ENCODE measurements at regions not wholly inside any gene's neighbourhood (a gene's known extent, or its start where the extent isn't known, plus 50 kb on each side); places are given as distances from the start of the nearest gene placed in this dataset.

DNA sequence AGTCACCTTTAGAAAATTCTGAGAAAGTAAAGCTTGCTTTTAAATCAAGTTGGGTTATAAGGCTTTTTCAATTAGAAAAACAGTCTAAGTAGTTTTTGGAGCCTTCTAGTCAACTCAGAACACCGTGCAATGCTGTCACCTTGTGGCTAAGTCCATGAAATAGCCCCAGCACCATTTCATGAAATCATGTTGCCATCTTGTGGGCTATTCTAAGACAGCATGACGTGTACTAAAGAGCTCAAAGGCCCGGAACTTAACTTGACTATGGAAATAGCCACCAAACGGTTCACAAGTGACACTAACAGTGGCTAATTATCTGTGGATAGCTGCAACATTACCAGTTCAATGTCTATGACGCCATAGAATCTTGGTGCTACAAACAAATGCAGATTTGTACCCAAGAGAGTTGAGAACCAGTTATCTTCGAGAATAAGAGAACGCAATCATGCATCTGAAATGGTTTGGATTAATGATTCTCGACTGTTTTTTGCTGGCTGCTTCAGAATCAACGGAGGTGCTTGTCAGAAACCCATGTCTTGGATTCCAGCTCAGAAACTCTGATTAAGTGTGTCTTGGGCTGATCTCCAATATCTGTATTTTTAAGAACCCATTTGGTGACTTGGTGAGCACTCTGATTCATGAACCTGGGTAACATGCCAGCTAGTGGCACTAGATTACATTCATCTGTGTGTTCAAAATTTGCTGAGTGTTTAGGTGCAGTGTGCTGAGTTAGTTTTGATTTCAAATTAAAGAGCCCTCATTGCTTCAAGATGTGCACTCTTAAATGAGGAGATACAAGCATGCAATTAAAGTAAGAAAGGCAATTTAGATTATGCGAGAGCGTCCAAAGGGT is 111.2 kb upstream of the MCTP2 start:
- no peaks in the 10 kb centered on the region for H3K4me1 Mint-ChIP-seq
- no peaks in the 10 kb centered on the region for H3K36me3 Mint-ChIP-seq
- no peaks in the 10 kb centered on the region for H3K27me3 Mint-ChIP-seq
- H3K9me3 Mint-ChIP-seq, result no peaks in the 10 kb centered on the region
- no peak overlapping the region for H3K27ac Mint-ChIP-seq
- no peak overlapping the region for H3K4me3 Mint-ChIP-seq

GRCh38 chr15:94119298-94119811 is 112.0 kb upstream of the MCTP2 start:
- Mint-ChIP-seq H3K9me3 (no peaks in the 10 kb centered on the region), H3K4me1 (no peaks in the 10 kb centered on the region), H3K27me3 (no peaks in the 10 kb centered on the region), H3K36me3 (no peaks in the 10 kb centered on the region), H3K27ac (no peak overlapping the region), H3K4me3 (no peak overlapping the region)

DNA sequence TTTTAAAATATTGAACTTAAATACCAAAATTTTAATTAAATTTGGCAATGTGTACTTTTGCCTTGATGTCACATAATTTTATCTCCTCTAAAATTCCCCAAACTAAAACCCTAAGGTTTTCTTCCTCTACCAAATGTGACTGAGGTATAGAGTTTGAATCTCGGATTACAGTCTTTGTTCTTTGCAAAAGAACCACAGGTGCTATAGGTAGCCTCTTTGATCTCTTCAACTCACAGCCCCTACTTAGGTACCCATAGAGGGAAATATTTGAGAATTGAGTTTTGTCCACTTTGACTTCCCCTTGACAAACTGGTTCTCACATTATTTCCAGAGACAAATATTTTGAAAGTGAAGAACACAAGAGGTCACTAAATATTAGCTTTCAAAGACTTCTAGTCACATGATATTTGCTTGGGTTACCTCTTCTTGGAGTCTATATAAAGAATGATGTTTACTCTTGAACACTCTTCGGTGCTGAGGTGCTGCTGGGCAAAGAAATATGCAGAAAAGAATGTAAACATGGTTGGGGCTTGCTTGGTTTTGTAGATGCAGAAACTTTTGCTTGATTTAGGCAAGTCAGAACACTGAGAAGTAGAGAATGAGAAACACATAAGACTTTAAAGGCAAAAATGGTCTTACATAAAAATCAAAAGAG is 120.8 kb upstream of the MCTP2 start:
- Mint-ChIP-seq H3K4me1 (no peaks in the 10 kb centered on the region), H3K27me3 (peaks cover 11% of the 10 kb centered on the region), H3K9me3 (no peaks in the 10 kb centered on the region), H3K4me3 (no peak overlapping the region), H3K27ac (no peak overlapping the region), H3K36me3 (no peaks in the 10 kb centered on the region)

DNA sequence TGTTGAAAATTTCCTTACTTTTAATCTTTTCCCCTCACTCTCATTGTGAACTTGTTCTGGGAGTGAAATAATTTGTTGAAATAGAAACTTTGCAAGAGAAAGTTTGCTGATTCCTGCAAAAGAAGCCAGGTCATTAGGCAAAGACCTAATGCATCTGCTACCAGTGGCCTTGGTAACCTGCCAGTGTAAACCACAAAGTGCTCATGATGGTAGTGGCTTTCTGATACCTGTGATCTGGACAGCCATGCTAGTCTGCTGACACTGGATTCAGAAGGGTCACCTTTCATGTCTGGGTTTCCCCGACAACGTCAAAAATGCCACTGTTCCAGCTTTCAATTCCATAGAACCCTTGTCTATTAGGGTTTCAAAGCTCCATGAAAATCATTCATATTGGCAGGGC is 123.7 kb upstream of the MCTP2 start:
- Mint-ChIP-seq H3K36me3 (no peaks in the 10 kb centered on the region), H3K27me3 (peaks cover 12% of the 10 kb centered on the region), H3K27ac (no peak overlapping the region), H3K4me3 (no peak overlapping the region), H3K4me1 (no peaks in the 10 kb centered on the region), H3K9me3 (no peaks in the 10 kb centered on the region)

GRCh38 chr15:94105760-94106159 is 125.6 kb upstream of the MCTP2 start:
- H3K27ac Mint-ChIP-seq, result no peak overlapping the region
- no peaks in the 10 kb centered on the region for H3K36me3 Mint-ChIP-seq
- no peak overlapping the region for H3K4me3 Mint-ChIP-seq

DNA sequence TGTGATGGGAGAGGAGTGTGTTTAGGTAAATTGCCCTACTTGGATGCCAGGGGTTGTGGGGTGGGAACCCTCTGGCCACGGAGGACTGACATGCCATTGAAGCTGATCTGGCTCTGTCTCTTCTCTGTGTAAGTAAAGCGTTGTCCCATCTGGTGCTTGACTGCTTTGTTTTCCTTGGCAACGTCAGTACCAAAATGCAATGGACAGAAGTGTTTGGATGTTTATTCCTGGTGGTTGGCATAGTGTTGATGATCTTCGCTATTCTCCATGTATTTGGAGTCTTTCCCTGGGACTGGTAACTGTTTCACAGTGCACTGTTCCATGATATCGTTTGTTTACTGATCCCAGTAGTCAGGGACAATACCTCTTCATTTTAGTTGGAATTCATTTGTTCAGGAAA is 130.5 kb upstream of the MCTP2 start:
- H3K27me3 Mint-ChIP-seq, result peaks cover 15% of the 10 kb centered on the region
- H3K4me3 Mint-ChIP-seq, result no peak overlapping the region
- H3K9me3 Mint-ChIP-seq, result no peaks in the 10 kb centered on the region
- no peaks in the 10 kb centered on the region for H3K4me1 Mint-ChIP-seq
- H3K27ac Mint-ChIP-seq, result no peak overlapping the region
- H3K36me3 Mint-ChIP-seq, result no peaks in the 10 kb centered on the region

More at GRCh38 chr15:94105760-94106159, 125.6 kb upstream of the MCTP2 start:
- no peaks in the 10 kb centered on the region for H3K4me1 Mint-ChIP-seq
- peaks cover 13% of the 10 kb centered on the region for H3K27me3 Mint-ChIP-seq
- no peaks in the 10 kb centered on the region for H3K9me3 Mint-ChIP-seq

GRCh38 chr15:94099574-94099960 is 131.8 kb upstream of the MCTP2 start:
- H3K4me3 Mint-ChIP-seq, result no peak overlapping the region
- peaks cover 18% of the 10 kb centered on the region for H3K27me3 Mint-ChIP-seq
- H3K36me3 Mint-ChIP-seq, result no peaks in the 10 kb centered on the region
- no peaks in the 10 kb centered on the region for H3K9me3 Mint-ChIP-seq
- H3K4me1 Mint-ChIP-seq, result no peaks in the 10 kb centered on the region
- no peak overlapping the region for H3K27ac Mint-ChIP-seq

GRCh38 chr15:94098921-94099573 is 132.3 kb upstream of the MCTP2 start:
- Mint-ChIP-seq H3K9me3 (no peaks in the 10 kb centered on the region), H3K36me3 (no peaks in the 10 kb centered on the region), H3K27ac (no peak overlapping the region), H3K4me1 (no peaks in the 10 kb centered on the region), H3K27me3 (peaks cover 15% of the 10 kb centered on the region), H3K4me3 (no peak overlapping the region)

GRCh38 chr15:94097552-94097951 is 133.8 kb upstream of the MCTP2 start:
- Mint-ChIP-seq H3K9me3 (no peaks in the 10 kb centered on the region), H3K4me1 (no peaks in the 10 kb centered on the region), H3K4me3 (no peak overlapping the region), H3K27ac (no peak overlapping the region), H3K27me3 (peaks cover 9% of the 10 kb centered on the region), H3K36me3 (no peaks in the 10 kb centered on the region)

GRCh38 chr15:94094310-94094709 is 137.1 kb upstream of the MCTP2 start:
- Mint-ChIP-seq H3K9me3 (no peaks in the 10 kb centered on the region), H3K27ac (no peak overlapping the region), H3K4me1 (no peaks in the 10 kb centered on the region), H3K27me3 (peaks cover 5% of the 10 kb centered on the region), H3K4me3 (no peak overlapping the region), H3K36me3 (no peaks in the 10 kb centered on the region)

GRCh38 chr15:94086341-94086740 is 145.0 kb upstream of the MCTP2 start:
- Mint-ChIP-seq H3K4me3 (no peak overlapping the region), H3K36me3 (no peaks in the 10 kb centered on the region), H3K4me1 (no peaks in the 10 kb centered on the region), H3K9me3 (no peaks in the 10 kb centered on the region), H3K27me3 (peaks cover 2% of the 10 kb centered on the region), H3K27ac (no peak overlapping the region)

GRCh38 chr15:94083467-94084052 is 147.8 kb upstream of the MCTP2 start:
- H3K9me3 Mint-ChIP-seq, result no peaks in the 10 kb centered on the region
- no peaks in the 10 kb centered on the region for H3K4me1 Mint-ChIP-seq
- peaks cover 1% of the 10 kb centered on the region for H3K27me3 Mint-ChIP-seq
- H3K27ac Mint-ChIP-seq, result no peak overlapping the region
- no peaks in the 10 kb centered on the region for H3K36me3 Mint-ChIP-seq
- no peak overlapping the region for H3K4me3 Mint-ChIP-seq

DNA sequence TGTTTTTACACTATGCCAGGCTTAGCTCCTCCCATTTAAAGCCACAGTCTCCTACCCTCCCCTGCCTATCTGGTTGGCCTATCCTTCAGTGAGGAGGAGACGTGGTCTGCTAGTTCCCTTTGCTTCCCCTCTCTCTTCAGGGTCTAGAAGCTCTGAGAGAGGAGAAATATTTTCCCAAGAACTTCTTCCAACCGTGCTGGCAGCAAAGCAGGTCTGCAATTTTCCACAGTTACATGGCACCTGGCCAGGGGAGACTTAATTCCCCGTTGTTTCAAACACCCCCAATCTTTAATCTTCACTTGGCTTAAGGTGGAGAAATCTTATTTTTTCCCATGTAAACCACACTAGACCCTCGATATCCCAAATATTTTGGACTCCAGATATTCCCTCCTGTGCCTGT is 149.5 kb upstream of the MCTP2 start:
- H3K36me3 Mint-ChIP-seq, result no peaks in the 10 kb centered on the region
- no peaks in the 10 kb centered on the region for H3K4me1 Mint-ChIP-seq
- H3K27ac Mint-ChIP-seq, result no peak overlapping the region
- H3K4me3 Mint-ChIP-seq, result no peak overlapping the region
- H3K9me3 Mint-ChIP-seq, result no peaks in the 10 kb centered on the region
- H3K27me3 Mint-ChIP-seq, result no peaks in the 10 kb centered on the region

DNA sequence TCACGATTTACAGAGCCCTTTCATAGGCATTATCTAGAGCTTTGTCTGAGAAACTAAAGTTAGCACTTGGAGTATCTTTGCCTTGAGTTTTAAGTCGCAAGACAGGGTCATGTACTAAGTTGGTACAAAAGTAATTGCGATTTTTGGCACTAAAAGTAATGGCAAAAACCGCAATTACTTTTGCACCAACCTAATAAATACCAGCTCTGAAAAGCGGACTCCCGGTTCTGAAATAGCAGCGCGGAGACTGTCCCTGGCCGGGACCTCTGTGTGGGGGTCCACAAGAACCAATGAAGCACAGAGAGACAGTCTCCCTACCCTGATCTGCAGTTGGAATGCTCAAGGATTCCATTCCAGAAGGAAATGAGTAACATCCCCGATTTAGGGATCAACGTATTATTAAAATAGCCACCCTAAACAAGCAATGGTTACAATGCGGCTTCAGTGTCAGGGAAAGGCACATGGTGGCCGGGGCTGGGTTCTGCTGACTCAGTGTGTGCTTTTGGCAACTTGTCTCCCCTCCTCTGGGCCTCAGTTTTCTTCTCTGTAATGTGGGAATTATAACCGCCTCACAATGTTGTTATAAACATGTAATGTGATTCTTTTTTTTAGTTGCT is 150.3 kb upstream of the MCTP2 start:
- H3K9me3 Mint-ChIP-seq, result no peaks in the 10 kb centered on the region
- no peaks in the 10 kb centered on the region for H3K36me3 Mint-ChIP-seq
- no peaks in the 10 kb centered on the region for H3K4me1 Mint-ChIP-seq
- H3K27ac Mint-ChIP-seq, result no peak overlapping the region
- H3K4me3 Mint-ChIP-seq, result no peak overlapping the region
- no peaks in the 10 kb centered on the region for H3K27me3 Mint-ChIP-seq

DNA sequence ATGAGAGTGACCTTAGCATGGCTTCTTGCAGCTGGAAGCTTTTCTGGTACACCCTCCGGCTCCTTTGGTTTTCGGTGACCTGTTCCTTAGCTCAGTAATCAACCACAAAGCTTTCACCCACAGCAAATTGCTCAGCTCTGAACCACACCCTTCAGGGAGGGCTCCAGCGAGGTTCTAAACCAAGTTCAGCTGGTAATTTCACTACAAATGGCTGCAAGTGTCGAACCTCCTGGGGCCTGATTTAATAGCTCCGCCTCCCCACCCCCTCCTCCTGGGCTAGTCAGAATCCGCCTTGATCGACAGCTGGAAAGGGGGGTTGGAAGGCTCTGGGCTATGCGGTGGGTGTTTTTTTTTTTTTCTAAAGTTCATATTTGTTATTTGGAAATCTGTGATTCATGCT is 150.9 kb upstream of the MCTP2 start:
- no peaks in the 10 kb centered on the region for H3K36me3 Mint-ChIP-seq
- no peaks in the 10 kb centered on the region for H3K9me3 Mint-ChIP-seq
- no peak overlapping the region for H3K4me3 Mint-ChIP-seq

More for the DNA sequence above, 150.9 kb upstream of the MCTP2 start:
- Mint-ChIP-seq H3K4me1 (no peaks in the 10 kb centered on the region), H3K27me3 (no peaks in the 10 kb centered on the region), H3K27ac (no peak overlapping the region)
